ENCODE measurements at regions not wholly inside any gene's neighbourhood (a gene's known extent, or its start where the extent isn't known, plus 50 kb on each side); places are given as distances from the start of the nearest gene placed in this dataset.
"Not testable (repeated sequence)": the region's sequence is repeated elsewhere in the genome, so short reads cannot be mapped to it uniquely, and the experiment has no call there.

GRCh38 chr2:52288596-52288995 lies 1256.7 kb upstream of the NRXN1 start:
- no peak overlapping the region for H3K4me3 ChIP-seq
- H3K27me3 ChIP-seq = no peaks in the 10 kb centered on the region
- H3K27ac ChIP-seq = no peak overlapping the region
- intact Hi-C loops (cut with DNase I; ENCODE audit: low total_unique reads) (no loop called here), in situ Hi-C loops (cut with MboI; ENCODE audit: low pct_ligation_motif_present in 1 of 4, low pct_unique_long_range_greater_than_20kb in 1 of 4, low sequenced_read_pairs in 3 of 4) (no loop called here)
- no peak for DNase-seq
- TF ChIP-seq POLR2A (IDR thresholded peaks at IDR 0.05) = no peak
- H3K9me3 ChIP-seq = no peaks in the 10 kb centered on the region
- H3K4me1 ChIP-seq = no peaks in the 10 kb centered on the region
- H3K36me3 ChIP-seq = no peaks in the 10 kb centered on the region

GRCh38 chr2:52269696-52270485 lies 1238.0 kb upstream of the NRXN1 start:
- no peak overlapping the region for H3K4me3 ChIP-seq
- WGBS, 2 donors (ENCODE audit: low coverage in 1 of 2) = 76 to 81% methylated on average over 3 of the region's 3 CpGs
- H3K36me3 ChIP-seq = no peaks in the 10 kb centered on the region
- no peak overlapping the region for H3K27ac ChIP-seq
- no peak for TF ChIP-seq EP300 (IDR thresholded peaks at IDR 0.05; ENCODE audit: low read depth)
- no peak for TF ChIP-seq POLR2A (IDR thresholded peaks at IDR 0.05)
- no peak for TF ChIP-seq CTCF (IDR thresholded peaks at IDR 0.05)
- TF ChIP-seq POLR2AphosphoS5 (IDR thresholded peaks at IDR 0.05) = no peak
- no peaks in the 10 kb centered on the region for H3K27me3 ChIP-seq
- H3K9me3 ChIP-seq = peaks cover 0 to 11% of the 10 kb centered on the region in 2 donors
- DNase-seq = no peak
- H3K4me1 ChIP-seq = no peaks in the 10 kb centered on the region
- in situ Hi-C loops (cut with MboI; ENCODE audit: low pct_ligation_motif_present in 1 of 4, low pct_unique_long_range_greater_than_20kb in 1 of 4, low sequenced_read_pairs in 3 of 4) = no loop called here
- intact Hi-C loops (cut with DNase I; ENCODE audit: low total_unique reads) = no loop called here

- H3K27me3 ChIP-seq = no peaks in the 10 kb centered on the region
- no peaks in the 10 kb centered on the region for H3K9me3 ChIP-seq
- H3K27ac ChIP-seq = no peak overlapping the region
- in situ Hi-C loops (cut with MboI; ENCODE audit: low pct_ligation_motif_present in 1 of 4, low pct_unique_long_range_greater_than_20kb in 1 of 4, low sequenced_read_pairs in 3 of 4) = no loop called here
- intact Hi-C loops (cut with DNase I; ENCODE audit: low total_unique reads) = no loop called here
- no peaks in the 10 kb centered on the region for H3K36me3 ChIP-seq
- no peaks in the 10 kb centered on the region for H3K4me1 ChIP-seq
- no peak for DNase-seq
- WGBS, 2 donors (ENCODE audit: low coverage in 1 of 2) = 78 to 88% methylated on average over 2 of the region's 2 CpGs
- no peak for TF ChIP-seq CTCF (IDR thresholded peaks at IDR 0.05)
- H3K4me3 ChIP-seq = no peak overlapping the region
Measured at GRCh38 chr2:52264911-52265310, 1233.0 kb upstream of the NRXN1 start.

GRCh38 chr2:52264488-52264887 lies 1232.6 kb upstream of the NRXN1 start:
- no peak for DNase-seq
- Histone ChIP-seq H3K36me3 (no peaks in the 10 kb centered on the region), H3K4me3 (no peak overlapping the region), H3K27me3 (no peaks in the 10 kb centered on the region), H3K4me1 (no peaks in the 10 kb centered on the region), H3K9me3 (no peaks in the 10 kb centered on the region), H3K27ac (no peak overlapping the region)
- TF ChIP-seq POLR2A (IDR thresholded peaks at IDR 0.05) (no peak), CTCF (IDR thresholded peaks at IDR 0.05) (no peak), POLR2AphosphoS5 (IDR thresholded peaks at IDR 0.05) (no peak), EP300 (IDR thresholded peaks at IDR 0.05; ENCODE audit: low read depth) (no peak)
- in situ Hi-C loops (cut with MboI; ENCODE audit: low pct_ligation_motif_present in 1 of 4, low pct_unique_long_range_greater_than_20kb in 1 of 4, low sequenced_read_pairs in 3 of 4) (no loop called here), intact Hi-C loops (cut with DNase I; ENCODE audit: low total_unique reads) (no loop called here)
- WGBS, 2 donors (ENCODE audit: low coverage in 1 of 2) = 78 to 84% methylated on average over 3 of the region's 3 CpGs

GRCh38 chr2:52260904-52261303 lies 1229.0 kb upstream of the NRXN1 start:
- WGBS, 2 donors (ENCODE audit: low coverage in 1 of 2) = 42% methylated on average over 1 of the region's 1 CpG; no CpG with 5 or more reads in 1 of the 2 donors
- in situ Hi-C loops (cut with MboI; ENCODE audit: low pct_ligation_motif_present in 1 of 4, low pct_unique_long_range_greater_than_20kb in 1 of 4, low sequenced_read_pairs in 3 of 4) (no loop called here), intact Hi-C loops (cut with DNase I; ENCODE audit: low total_unique reads) (no loop called here)
- Histone ChIP-seq H3K4me1 (no peaks in the 10 kb centered on the region), H3K9me3 (no peaks in the 10 kb centered on the region), H3K27me3 (no peaks in the 10 kb centered on the region), H3K36me3 (no peaks in the 10 kb centered on the region), H3K4me3 (no peak overlapping the region), H3K27ac (no peak overlapping the region)
- no peak for DNase-seq
- TF ChIP-seq POLR2AphosphoS5 (IDR thresholded peaks at IDR 0.05) (no peak), POLR2A (IDR thresholded peaks at IDR 0.05) (no peak), EP300 (IDR thresholded peaks at IDR 0.05; ENCODE audit: low read depth) (no peak), CTCF (IDR thresholded peaks at IDR 0.05) (no peak)

- DNase-seq; intact Hi-C loops (cut with DNase I; ENCODE audit: low total_unique reads); H3K4me3 ChIP-seq; H3K36me3 ChIP-seq; H3K27ac ChIP-seq; in situ Hi-C loops (cut with MboI; ENCODE audit: low pct_ligation_motif_present in 1 of 4, low pct_unique_long_range_greater_than_20kb in 1 of 4, low sequenced_read_pairs in 3 of 4); H3K27me3 ChIP-seq; H3K9me3 ChIP-seq; H3K4me1 ChIP-seq: not testable (repeated sequence)
- 87 to 95% methylated on average over 7 to 11 of the region's 11 CpGs for WGBS, 2 donors (ENCODE audit: low coverage in 1 of 2)
Measured at GRCh38 chr2:52258967-52259366, 1227.0 kb upstream of the NRXN1 start.

Measured in transverse colon (tissue), 4 donors.